H1 (cell line): ENCODE measurements at regions not wholly inside any gene's neighbourhood (a gene's known extent, or its start where the extent isn't known, plus 50 kb on each side); places are given as distances from the start of the nearest gene placed in this dataset.

Source experiments
- BCL11A ChIP-seq, 2 experiments: IDR thresholded peaks; one replicate each; pipeline ENCODE4 v1.6.1; 2011; ENCODE audit warnings: low read depth in 2 of 2, low read length in 2 of 2, mild to moderate bottlenecking in 2 of 2
- EP300 ChIP-seq, 2 experiments: IDR thresholded peaks; 1 replicate in 1 of 2; 2 replicates in 1 of 2; pipeline ENCODE4 v1.6.1; 2011 to 2012; ENCODE audit warnings: low read depth in 2 of 2, low read length in 2 of 2, mild to moderate bottlenecking in 2 of 2, borderline replicate concordance in 1 of 2, inconsistent platforms in 1 of 2, moderate library complexity in 1 of 2
- GABPA ChIP-seq: IDR thresholded peaks from 2 replicates; pipeline ENCODE4 v1.6.1; 2011; ENCODE audit warnings: mild to moderate bottlenecking, low read length, moderate library complexity, borderline replicate concordance; ENCODE audit not compliant: insufficient read depth
- KDM1A ChIP-seq: fragments of 200-600, 300-600 bp; sonication (generic); IDR thresholded peaks from 2 replicates; pipeline ENCODE4 v1.7.1; 2016; ENCODE audit warnings: mild to moderate bottlenecking, low read length, borderline replicate concordance
- KDM5A ChIP-seq: fragments of 200-600 bp; IDR thresholded peaks from 2 replicates; pipeline ENCODE4 v1.7.1; 2012; ENCODE audit warnings: mild to moderate bottlenecking, low read length, inconsistent platforms, mixed read lengths
- RBBP5 ChIP-seq: IDR thresholded peaks from 2 replicates; pipeline ENCODE4 v1.7.1; 2012; ENCODE audit warnings: low read depth, mild to moderate bottlenecking, inconsistent platforms, low read length, moderate library complexity, borderline replicate concordance
- RNF2 ChIP-seq: fragments of 200-900, 300-1000 bp; sonication (generic); IDR thresholded peaks from 2 replicates; pipeline ENCODE4 v1.7.1; 2016; ENCODE audit warnings: borderline replicate concordance, low read depth, mild to moderate bottlenecking, antibody characterized with exemption, low read length; ENCODE audit not compliant: poor library complexity, severe bottlenecking; ENCODE audit errors: missing control alignments
- RXRA ChIP-seq: IDR thresholded peaks from 2 replicates; pipeline ENCODE4 v1.6.1; 2011; ENCODE audit warnings: low read depth, mild to moderate bottlenecking, low read length, moderate library complexity; ENCODE audit not compliant: insufficient read depth
- SRF ChIP-seq: IDR thresholded peaks from 2 replicates; pipeline ENCODE4 v1.6.1; 2011; ENCODE audit warnings: mild to moderate bottlenecking, low read depth, low read length, moderate library complexity

GRCh38 chr10:30176776-30177533 lies 117.6 kb upstream of the JCAD start (continued):
- TF ChIP-seq EP300 (IDR thresholded peaks at IDR 0.05; ENCODE audit: borderline replicate concordance in 1 of 2, low read depth in 2 of 2, low read length in 2 of 2), result no peak
- TF ChIP-seq BCL11A (IDR thresholded peaks at IDR 0.05; ENCODE audit: low read depth in 2 of 2, low read length in 2 of 2), result no peak
- TF ChIP-seq KDM5A, result no peak
- TF ChIP-seq KDM1A, result no peak
- TF ChIP-seq SRF, result no peak
- TF ChIP-seq RBBP5, result no peak
- no peak for TF ChIP-seq GABPA
- TF ChIP-seq RXRA, result no peak
- TF ChIP-seq RNF2, result no peak
- TF ChIP-seq, all 59 proteins: peak for 0
